H9 (cell line): ENCODE measurements at regions not wholly inside any gene's neighbourhood (a gene's known extent, or its start where the extent isn't known, plus 50 kb on each side); places are given as distances from the start of the nearest gene placed in this dataset.

Experiments
- DNase-seq: peaks from one replicate; pipeline ENCODE4 v3.0.0-alpha.2; 2017
- H2AFZ ChIP-seq: one replicate; pipeline ENCODE4 v1.6.1; 2013; ENCODE audit warnings: mild to moderate bottlenecking, low read length, control low read depth, moderate library complexity
- H2AK5ac ChIP-seq: 2 replicates; pipeline ENCODE4 v1.6.1; 2013; ENCODE audit warnings: low read length, control low read depth, mixed read lengths; ENCODE audit not compliant: insufficient read length
- H2BK120ac ChIP-seq: one replicate; pipeline ENCODE4 v1.6.1; 2013; ENCODE audit warnings: low read depth, mild to moderate bottlenecking, low read length, control low read depth, inconsistent platforms; ENCODE audit not compliant: poor library complexity, severe bottlenecking
- H2BK12ac ChIP-seq: 2 replicates; pipeline ENCODE4 v1.6.1; 2013; ENCODE audit warnings: low read length, control low read depth, mixed read lengths, low read depth; ENCODE audit not compliant: insufficient read length
- H2BK15ac ChIP-seq: 2 replicates; pipeline ENCODE4 v1.6.1; 2013; ENCODE audit warnings: low read depth, low read length, control low read depth
- H2BK20ac ChIP-seq: one replicate; pipeline ENCODE4 v1.6.1; 2013; ENCODE audit warnings: low read depth, mild to moderate bottlenecking, low read length, control low read depth, inconsistent platforms; ENCODE audit not compliant: poor library complexity, severe bottlenecking
- H2BK5ac ChIP-seq: 2 replicates; pipeline ENCODE4 v1.6.1; 2013; ENCODE audit warnings: low read length, control low read depth, mixed read lengths; ENCODE audit not compliant: insufficient read length
- H3K14ac ChIP-seq: 2 replicates; pipeline ENCODE4 v1.6.1; 2013; ENCODE audit warnings: low read length, control low read depth; ENCODE audit not compliant: insufficient read depth
- H3K18ac ChIP-seq: 2 replicates; pipeline ENCODE4 v1.6.1; 2013; ENCODE audit warnings: low read depth, mild to moderate bottlenecking, mixed read lengths, low read length, control low read depth; ENCODE audit not compliant: insufficient read length
- H3K23ac ChIP-seq: 2 replicates; pipeline ENCODE4 v1.6.1; 2013; ENCODE audit warnings: low read length, control low read depth, mixed read lengths, low read depth; ENCODE audit not compliant: insufficient read length
- H3K23me2 ChIP-seq: 2 replicates; pipeline ENCODE4 v1.6.1; 2013; ENCODE audit warnings: low read depth, mild to moderate bottlenecking, mixed read lengths, low read length, control low read depth; ENCODE audit not compliant: insufficient read length, poor library complexity, severe bottlenecking
- H3K27ac ChIP-seq: 2 replicates; pipeline ENCODE4 v1.5.1; 2013; ENCODE audit warnings: low read length, control low read depth, mixed read lengths, low read depth; ENCODE audit not compliant: insufficient read length
- H3K27me3 ChIP-seq: 2 replicates; pipeline ENCODE4 v1.6.1; 2013; ENCODE audit warnings: low read length, control low read depth, inconsistent platforms; ENCODE audit not compliant: insufficient read depth
- H3K4ac ChIP-seq: 2 replicates; pipeline ENCODE4 v1.6.1; 2013; ENCODE audit warnings: low read depth, mild to moderate bottlenecking, control low read depth, inconsistent platforms, low read length, moderate library complexity
- H3K4me1 ChIP-seq: 2 replicates; pipeline ENCODE4 v1.6.1; 2013; ENCODE audit warnings: low read length, control low read depth, inconsistent platforms; ENCODE audit not compliant: insufficient read depth
- H3K4me2 ChIP-seq: 2 replicates; pipeline ENCODE4 v1.6.1; 2013; ENCODE audit warnings: low read length, control low read depth, mixed read lengths; ENCODE audit not compliant: insufficient read length, insufficient read depth
- H3K56ac ChIP-seq: 2 replicates; pipeline ENCODE4 v1.6.1; 2013; ENCODE audit warnings: low read depth, mild to moderate bottlenecking, mixed read lengths, low read length, control low read depth; ENCODE audit not compliant: insufficient read length
- H3K79me1 ChIP-seq: 2 replicates; pipeline ENCODE4 v1.6.1; 2013; ENCODE audit warnings: low read depth, mild to moderate bottlenecking, moderate library complexity, low read length, control low read depth, inconsistent platforms; ENCODE audit not compliant: insufficient read depth, poor library complexity, severe bottlenecking
- H3K79me2 ChIP-seq: 2 replicates; pipeline ENCODE4 v1.6.1; 2013; ENCODE audit warnings: low read length, control low read depth, inconsistent platforms; ENCODE audit not compliant: insufficient read depth
- H3K9ac ChIP-seq: 2 replicates; pipeline ENCODE4 v1.6.1; 2013; ENCODE audit warnings: low read length, control low read depth, mixed read lengths; ENCODE audit not compliant: insufficient read length; ENCODE audit errors: extremely low read depth
- H3K9me3 ChIP-seq: one replicate; pipeline ENCODE4 v1.6.1; 2013; ENCODE audit warnings: low read depth, low read length, inconsistent platforms; ENCODE audit not compliant: control insufficient read depth
- H3T11ph ChIP-seq: one replicate; pipeline ENCODE4 v1.6.1; 2013; ENCODE audit warnings: mild to moderate bottlenecking, low read length, control low read depth, inconsistent platforms
- H4K20me1 ChIP-seq: one replicate; pipeline ENCODE4 v1.6.1; 2013; ENCODE audit not compliant: control insufficient read depth, insufficient read length, insufficient read depth
- H4K5ac ChIP-seq: 2 replicates; pipeline ENCODE4 v1.6.1; 2013; ENCODE audit warnings: low read depth, mild to moderate bottlenecking, mixed read lengths, low read length, control low read depth; ENCODE audit not compliant: insufficient read length
- H4K8ac ChIP-seq: replicated peaks from 2 replicates; pipeline ENCODE4 v1.6.1; 2013; ENCODE audit warnings: low read length, control low read depth, mixed read lengths, low read depth; ENCODE audit not compliant: insufficient read length
- H4K91ac ChIP-seq: 2 replicates; pipeline ENCODE4 v1.6.1; 2013; ENCODE audit warnings: low read depth, mild to moderate bottlenecking, moderate library complexity, mixed read lengths, low read length, control low read depth; ENCODE audit not compliant: insufficient read length
- H3K27ac Mint-ChIP-seq, 3 experiments: 2 replicates in 2 of 3; 3 replicates in 1 of 3; pipeline ENCODE4 v1.8.0; 2020 to 2021; ENCODE audit warnings: mixed read lengths in 3 of 3, mild to moderate bottlenecking in 1 of 3, moderate library complexity in 1 of 3
- H3K27me3 Mint-ChIP-seq: 2 replicates; pipeline ENCODE4 v1.8.0; 2021; ENCODE audit warnings: low read depth, mild to moderate bottlenecking, moderate library complexity, mixed read lengths
- H3K36me3 Mint-ChIP-seq, 3 experiments: 2 replicates in 2 of 3; 3 replicates in 1 of 3; pipeline ENCODE4 v1.8.0; 2020 to 2021; ENCODE audit warnings: low read depth in 3 of 3, mixed read lengths in 3 of 3; ENCODE audit not compliant: insufficient read depth in 1 of 3
- H3K4me1 Mint-ChIP-seq, 2 experiments: 2 replicates each; pipeline ENCODE4 v1.8.0; 2020; ENCODE audit warnings: mixed read lengths in 2 of 2
- H3K4me3 Mint-ChIP-seq, 2 experiments: 2 replicates in 1 of 2; 3 replicates in 1 of 2; pipeline ENCODE4 v1.8.0; 2020 to 2021; ENCODE audit warnings: mild to moderate bottlenecking in 2 of 2, mixed read lengths in 2 of 2, moderate library complexity in 1 of 2
- H3K9me3 Mint-ChIP-seq, 2 experiments: 2 replicates in 1 of 2; 3 replicates in 1 of 2; pipeline ENCODE4 v1.8.0; 2020; ENCODE audit warnings: mild to moderate bottlenecking in 2 of 2, mixed read lengths in 2 of 2, moderate library complexity in 1 of 2
- WGBS: extraction: QIAGEN DNeasy Blood & Tissue Kit; methylation state at CpG from one replicate; pipeline ENCODE4 v1.1.7; 2013; ENCODE audit warnings: missing lambda C conversion rate, low lambda C conversion rate, mixed read lengths; ENCODE audit not compliant: insufficient read length; ENCODE audit errors: extremely low coverage; 5-methylcytosine and 5-hydroxymethylcytosine counted together
- TF ChIP-seq, protein P1 (sequence below): fragments of 200-600 bp; sonication (generic); conservative IDR thresholded peaks from 3 replicates; pipeline ENCODE4 v1.8.0; 2021; ENCODE audit warnings: antibody characterized with exemption, mild to moderate bottlenecking

DNA sequence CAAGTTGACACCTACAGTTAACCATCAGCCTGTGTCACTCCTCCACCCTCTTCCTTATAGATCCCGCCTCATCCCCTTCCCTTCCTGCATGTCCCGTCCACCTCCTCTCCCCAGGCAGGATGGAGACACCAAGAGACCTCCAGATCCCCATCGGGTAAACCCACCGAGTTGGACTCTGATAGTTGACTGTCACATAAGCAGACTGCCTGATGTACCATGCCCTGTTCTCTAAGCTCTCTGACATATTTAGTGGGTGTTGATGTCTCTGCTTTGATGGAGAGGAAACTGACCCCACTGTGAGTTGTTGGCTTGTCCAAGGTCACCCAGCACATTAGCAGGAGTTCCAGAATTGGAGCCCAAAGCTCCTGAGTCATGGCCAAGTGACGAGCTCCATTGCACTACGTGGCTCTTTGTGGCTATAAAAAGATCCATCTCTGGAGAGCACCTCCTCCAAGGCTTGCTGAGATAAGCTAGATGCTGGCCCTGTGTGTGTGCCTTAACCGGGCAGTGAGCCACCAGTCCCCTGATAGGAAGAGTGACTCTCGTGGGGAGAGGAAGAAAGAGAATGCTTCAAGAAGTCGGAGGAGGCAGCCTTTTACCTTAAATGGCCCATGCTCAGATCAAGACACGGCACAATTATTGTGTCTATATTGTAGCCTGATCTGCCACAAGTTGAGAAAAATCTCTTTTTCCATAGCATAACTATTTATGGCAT lies 236.0 kb upstream of the ECI2 start:
- H3K9ac ChIP-seq: no peak overlapping the region
- no peak overlapping the region for H2BK12ac ChIP-seq
- no peak for DNase-seq
- H4K8ac ChIP-seq: no peak overlapping the region
- no peak overlapping the region for H3K4me3 Mint-ChIP-seq
- no peak overlapping the region for H4K91ac ChIP-seq
- H3K27ac ChIP-seq: no peak overlapping the region
- H2BK20ac ChIP-seq: no peak overlapping the region
- no peaks in the 10 kb centered on the region for H3K23me2 ChIP-seq
- H3K56ac ChIP-seq: no peak overlapping the region
- no peaks in the 10 kb centered on the region for H3K9me3 ChIP-seq
- H3K23ac ChIP-seq: no peak overlapping the region
- TF ChIP-seq, protein P1, sequence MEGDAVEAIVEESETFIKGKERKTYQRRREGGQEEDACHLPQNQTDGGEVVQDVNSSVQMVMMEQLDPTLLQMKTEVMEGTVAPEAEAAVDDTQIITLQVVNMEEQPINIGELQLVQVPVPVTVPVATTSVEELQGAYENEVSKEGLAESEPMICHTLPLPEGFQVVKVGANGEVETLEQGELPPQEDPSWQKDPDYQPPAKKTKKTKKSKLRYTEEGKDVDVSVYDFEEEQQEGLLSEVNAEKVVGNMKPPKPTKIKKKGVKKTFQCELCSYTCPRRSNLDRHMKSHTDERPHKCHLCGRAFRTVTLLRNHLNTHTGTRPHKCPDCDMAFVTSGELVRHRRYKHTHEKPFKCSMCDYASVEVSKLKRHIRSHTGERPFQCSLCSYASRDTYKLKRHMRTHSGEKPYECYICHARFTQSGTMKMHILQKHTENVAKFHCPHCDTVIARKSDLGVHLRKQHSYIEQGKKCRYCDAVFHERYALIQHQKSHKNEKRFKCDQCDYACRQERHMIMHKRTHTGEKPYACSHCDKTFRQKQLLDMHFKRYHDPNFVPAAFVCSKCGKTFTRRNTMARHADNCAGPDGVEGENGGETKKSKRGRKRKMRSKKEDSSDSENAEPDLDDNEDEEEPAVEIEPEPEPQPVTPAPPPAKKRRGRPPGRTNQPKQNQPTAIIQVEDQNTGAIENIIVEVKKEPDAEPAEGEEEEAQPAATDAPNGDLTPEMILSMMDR: no peak
- H3K36me3 Mint-ChIP-seq: peaks cover 0 to 2% (median 0%) of the 10 kb centered on the region in 3 experiments; a peak in 2 of 7 replicates
- H3K4me1 Mint-ChIP-seq: peaks cover 6 to 7% of the 10 kb centered on the region in 2 experiments; a peak in 3 of 4 replicates
- H3K27me3 Mint-ChIP-seq: peaks cover 24% of the 10 kb centered on the region
- H3K4me1 ChIP-seq: no peaks in the 10 kb centered on the region
- no peak overlapping the region for H3K18ac ChIP-seq
- no CpG with 5 or more reads among the region's 10 CpGs for WGBS
- no peak overlapping the region for H3K4ac ChIP-seq
- no peaks in the 10 kb centered on the region for H4K20me1 ChIP-seq
- H3K14ac ChIP-seq: no peak overlapping the region
- H3K27me3 ChIP-seq: no peaks in the 10 kb centered on the region
- no peak overlapping the region for H2AFZ ChIP-seq
- no peak overlapping the region for H2AK5ac ChIP-seq
- H3K79me2 ChIP-seq: no peaks in the 10 kb centered on the region
- H3K9me3 Mint-ChIP-seq: peaks cover 0 to 6% of the 10 kb centered on the region in 2 experiments; a peak in 1 of 5 replicates
- no peak overlapping the region for H3T11ph ChIP-seq
- H2BK120ac ChIP-seq: no peak overlapping the region
- H3K4me2 ChIP-seq: no peak overlapping the region
- H4K5ac ChIP-seq: no peak overlapping the region
- no peak overlapping the region for H2BK5ac ChIP-seq
- H3K27ac Mint-ChIP-seq: no peak overlapping the region
- no peak overlapping the region for H2BK15ac ChIP-seq
- H3K79me1 ChIP-seq: no peaks in the 10 kb centered on the region
